CD14-positive monocyte (primary cell): ENCODE measurements at regions not wholly inside any gene's neighbourhood (a gene's known extent, or its start where the extent isn't known, plus 50 kb on each side); places are given as distances from the start of the nearest gene placed in this dataset.

ENCODE experiments used
- DNase-seq, 3 donors: peaks; one replicate each; pipeline ENCODE4 v3.0.0-alpha.2; 2011 to 2022
- H2AFZ ChIP-seq: 2 replicates; pipeline ENCODE4 v1.6.0; 2012; ENCODE audit warnings: mild to moderate bottlenecking, low read depth, low read length, inconsistent platforms; ENCODE audit not compliant: insufficient read depth, poor library complexity, severe bottlenecking
- H3K27ac ChIP-seq, 2 donors: 1 replicate in 1 of 2; 2 replicates in 1 of 2; pipeline ENCODE4 v1.5.1; 2012 to 2013; ENCODE audit warnings: low read length in 2 of 2, control low read depth in 1 of 2, inconsistent platforms in 1 of 2, low read depth in 1 of 2, mild to moderate bottlenecking in 1 of 2
- H3K27me3 ChIP-seq, 2 donors: one replicate each; pipeline versions ENCODE4 v1.6.0 to v1.6.1; 2011 to 2013; ENCODE audit warnings: low read length in 2 of 2; ENCODE audit not compliant: control insufficient read depth in 2 of 2, insufficient read depth in 2 of 2
- H3K36me3 ChIP-seq, 2 donors: replicated peaks in 1 of 2; 1 replicate in 1 of 2; 2 replicates in 1 of 2; pipeline versions ENCODE4 v1.5.1 to v1.6.1; 2012 to 2013; ENCODE audit warnings: low read length in 2 of 2, control low read depth in 1 of 2, inconsistent platforms in 1 of 2, mild to moderate bottlenecking in 1 of 2; ENCODE audit not compliant: insufficient read depth in 2 of 2, control insufficient read depth in 1 of 2
- H3K4me1 ChIP-seq, 2 donors: 1 replicate in 1 of 2; 2 replicates in 1 of 2; pipeline versions ENCODE4 v1.5.1 to v1.6.1; 2012 to 2013; ENCODE audit warnings: low read length in 2 of 2, control low read depth in 1 of 2, inconsistent platforms in 1 of 2, mild to moderate bottlenecking in 1 of 2, moderate library complexity in 1 of 2; ENCODE audit not compliant: insufficient read depth in 2 of 2, control insufficient read depth in 1 of 2
- H3K4me2 ChIP-seq: replicated peaks from 2 replicates; pipeline ENCODE3; 2012; ENCODE audit warnings: low read length, moderate library complexity, mild to moderate bottlenecking; ENCODE audit not compliant: poor library complexity, severe bottlenecking; ENCODE audit errors: extremely low read depth
- H3K4me3 ChIP-seq, 3 experiments: fragments of 200-600 bp in 1 of 3; sonication (generic) in 1 of 3; replicated peaks in 1 of 3; 1 replicate in 2 of 3; 2 replicates in 1 of 3; pipeline ENCODE4 v1.5.1; 2011 to 2013; ENCODE audit warnings: low read length in 3 of 3, mild to moderate bottlenecking in 3 of 3, control low read depth in 2 of 3, low read depth in 2 of 3, inconsistent platforms in 1 of 3, moderate library complexity in 1 of 3
- H3K79me2 ChIP-seq: 2 replicates; pipeline ENCODE4 v1.6.0; 2012; ENCODE audit warnings: mild to moderate bottlenecking, control low read depth, inconsistent platforms, low read length, moderate library complexity; ENCODE audit not compliant: insufficient read depth
- H3K9ac ChIP-seq: 2 replicates; pipeline ENCODE4 v1.6.0; 2017; ENCODE audit warnings: low read length, mild to moderate bottlenecking; ENCODE audit not compliant: insufficient read depth, poor library complexity, severe bottlenecking
- H3K9me3 ChIP-seq, 2 donors: replicated peaks in 1 of 2; 1 replicate in 1 of 2; 2 replicates in 1 of 2; pipeline versions ENCODE4 v1.5.1 to v1.6.1; 2012 to 2013; ENCODE audit warnings: low read length in 2 of 2, control low read depth in 1 of 2; ENCODE audit not compliant: control insufficient read depth in 1 of 2, insufficient read depth in 1 of 2
- H4K20me1 ChIP-seq: 2 replicates; pipeline ENCODE4 v1.6.0; 2012; ENCODE audit warnings: mild to moderate bottlenecking, low read length, control low read depth, moderate library complexity; ENCODE audit not compliant: insufficient read depth
- H3K27ac Mint-ChIP-seq, 7 donors: one replicate each; pipeline ENCODE4 v1.8.0; 2020; ENCODE audit warnings: mild to moderate bottlenecking in 7 of 7, mixed read lengths in 7 of 7, moderate library complexity in 6 of 7, inconsistent platforms in 2 of 7
- H3K27me3 Mint-ChIP-seq, 3 donors: one replicate each; pipeline ENCODE4 v1.8.0; 2021 to 2022; ENCODE audit warnings: low read depth in 3 of 3, mild to moderate bottlenecking in 3 of 3, mixed read lengths in 3 of 3, moderate library complexity in 3 of 3, inconsistent platforms in 1 of 3
- H3K36me3 Mint-ChIP-seq, 2 donors: one replicate each; pipeline ENCODE4 v1.8.0; 2020; ENCODE audit warnings: mixed read lengths in 2 of 2, inconsistent platforms in 1 of 2, mild to moderate bottlenecking in 1 of 2
- H3K4me1 Mint-ChIP-seq: one replicate; pipeline ENCODE4 v1.8.0; 2020; ENCODE audit warnings: mild to moderate bottlenecking, mixed read lengths
- H3K4me3 Mint-ChIP-seq, 2 donors: one replicate each; pipeline ENCODE4 v1.8.0; 2020; ENCODE audit warnings: mild to moderate bottlenecking in 2 of 2, mixed read lengths in 2 of 2, moderate library complexity in 1 of 2
- H3K9me3 Mint-ChIP-seq, 7 donors: one replicate each; pipeline ENCODE4 v1.8.0; 2020 to 2022; ENCODE audit warnings: mixed read lengths in 7 of 7, mild to moderate bottlenecking in 6 of 7, moderate library complexity in 6 of 7, inconsistent platforms in 2 of 7
- WGBS: methylation state at CpG from one replicate; pipeline ENCODE4 v1.1.5; 2013; ENCODE audit warnings: missing lambda C conversion rate; ENCODE audit not compliant: insufficient coverage; 5-methylcytosine and 5-hydroxymethylcytosine counted together
- intact Hi-C, 2 donors: fragments of 100-400 bp; cut with micrococcal nuclease; formaldehyde crosslinking; loops; one replicate each; pipeline versions ENCODE4 v1.15.0 to v1.15.1; 2023
- TF ChIP-seq, protein P1 (sequence below): fragments of 200-600 bp; IDR thresholded peaks from one replicate; pipeline ENCODE4 v1.8.0; 2022; ENCODE audit warnings: antibody characterized with exemption, mild to moderate bottlenecking

DNA sequence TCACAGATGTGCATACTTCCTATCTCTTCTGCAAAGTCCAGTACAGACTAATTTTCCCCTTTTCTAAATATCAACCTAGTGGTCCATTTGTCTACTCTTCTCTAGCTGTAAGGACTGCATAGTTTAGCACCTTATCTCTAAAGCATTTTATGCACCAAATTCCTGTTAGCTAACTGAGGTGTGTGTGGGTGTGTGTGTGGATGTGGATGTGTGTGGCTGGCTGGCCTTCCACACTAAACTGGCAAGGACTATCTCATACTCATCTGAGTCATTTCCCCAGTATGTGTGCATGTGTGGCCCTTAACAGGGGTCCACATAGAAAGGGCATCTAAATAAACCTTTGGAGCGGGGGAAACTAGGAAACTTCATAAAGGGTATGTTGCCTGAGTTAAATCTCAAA lies 139.6 kb downstream of the TTC32 start:
- no peak overlapping the region for H3K4me2 ChIP-seq
- H3K27me3 Mint-ChIP-seq, result peaks cover 0 to 6% (median 3%) of the 10 kb centered on the region in 3 donors
- no peaks in the 10 kb centered on the region for H4K20me1 ChIP-seq
- H3K9me3 Mint-ChIP-seq, result peaks cover 0 to 15% (median 3%) of the 10 kb centered on the region in 7 donors
- H3K36me3 ChIP-seq, result no peaks in the 10 kb centered on the region
- H3K9me3 ChIP-seq, result peaks cover 0 to 5% of the 10 kb centered on the region in 2 donors
- no peaks in the 10 kb centered on the region for H3K4me1 ChIP-seq
- TF ChIP-seq, protein P1, sequence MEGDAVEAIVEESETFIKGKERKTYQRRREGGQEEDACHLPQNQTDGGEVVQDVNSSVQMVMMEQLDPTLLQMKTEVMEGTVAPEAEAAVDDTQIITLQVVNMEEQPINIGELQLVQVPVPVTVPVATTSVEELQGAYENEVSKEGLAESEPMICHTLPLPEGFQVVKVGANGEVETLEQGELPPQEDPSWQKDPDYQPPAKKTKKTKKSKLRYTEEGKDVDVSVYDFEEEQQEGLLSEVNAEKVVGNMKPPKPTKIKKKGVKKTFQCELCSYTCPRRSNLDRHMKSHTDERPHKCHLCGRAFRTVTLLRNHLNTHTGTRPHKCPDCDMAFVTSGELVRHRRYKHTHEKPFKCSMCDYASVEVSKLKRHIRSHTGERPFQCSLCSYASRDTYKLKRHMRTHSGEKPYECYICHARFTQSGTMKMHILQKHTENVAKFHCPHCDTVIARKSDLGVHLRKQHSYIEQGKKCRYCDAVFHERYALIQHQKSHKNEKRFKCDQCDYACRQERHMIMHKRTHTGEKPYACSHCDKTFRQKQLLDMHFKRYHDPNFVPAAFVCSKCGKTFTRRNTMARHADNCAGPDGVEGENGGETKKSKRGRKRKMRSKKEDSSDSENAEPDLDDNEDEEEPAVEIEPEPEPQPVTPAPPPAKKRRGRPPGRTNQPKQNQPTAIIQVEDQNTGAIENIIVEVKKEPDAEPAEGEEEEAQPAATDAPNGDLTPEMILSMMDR, result no peak
- H3K27me3 ChIP-seq, result no peaks in the 10 kb centered on the region
- no peak overlapping the region for H2AFZ ChIP-seq
- no peak overlapping the region for H3K4me3 ChIP-seq
- H3K79me2 ChIP-seq, result no peaks in the 10 kb centered on the region
- H3K9ac ChIP-seq, result no peak overlapping the region
- WGBS, result 100% methylated on average over 1 of the region's 1 CpG
- no peak for DNase-seq
- no peaks in the 10 kb centered on the region for H3K36me3 Mint-ChIP-seq
- H3K4me3 Mint-ChIP-seq, result no peak overlapping the region
- no peaks in the 10 kb centered on the region for H3K4me1 Mint-ChIP-seq
- no peak overlapping the region for H3K27ac Mint-ChIP-seq
- intact Hi-C loops, result no loop called here
- H3K27ac ChIP-seq, result no peak overlapping the region

DNA sequence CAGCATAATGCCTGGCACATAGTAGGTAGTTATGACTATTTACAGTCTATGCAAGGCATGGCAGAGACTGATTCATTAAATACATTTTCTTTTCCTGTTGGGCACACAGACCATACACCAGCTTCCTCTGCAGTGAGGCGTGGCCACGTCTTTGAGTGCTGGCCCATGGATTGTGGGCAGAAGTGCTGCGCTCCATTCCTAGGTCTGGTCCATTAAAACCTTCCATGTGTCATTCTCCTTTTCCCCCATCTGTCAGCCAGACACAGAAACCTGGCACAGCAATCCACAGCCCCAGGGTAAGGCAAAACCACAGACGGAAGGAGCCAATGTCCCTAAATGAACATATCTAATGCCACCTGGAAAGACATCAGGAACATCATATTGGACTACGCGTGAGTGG lies 141.9 kb downstream of the TTC32 start:
- Histone ChIP-seq H3K27me3 (no peaks in the 10 kb centered on the region), H3K4me1 (no peaks in the 10 kb centered on the region), H3K4me2 (no peak overlapping the region), H3K36me3 (no peaks in the 10 kb centered on the region), H3K4me3 (no peak overlapping the region), H2AFZ (no peak overlapping the region), H3K9me3 (peaks cover 0 to 5% of the 10 kb centered on the region in 2 donors), H3K9ac (no peak overlapping the region), H4K20me1 (no peaks in the 10 kb centered on the region), H3K79me2 (no peaks in the 10 kb centered on the region), H3K27ac (no peak overlapping the region)
- TF ChIP-seq, protein P1, result no peak
- peaks cover 0 to 3% (median 3%) of the 10 kb centered on the region in 3 donors for H3K27me3 Mint-ChIP-seq
- no peak overlapping the region for H3K27ac Mint-ChIP-seq
- WGBS, result 71% methylated on average over 4 of the region's 6 CpGs
- intact Hi-C loops, result no loop called here
- H3K4me3 Mint-ChIP-seq, result no peak overlapping the region
- H3K36me3 Mint-ChIP-seq, result no peaks in the 10 kb centered on the region
- DNase-seq, result no peak
- peaks cover 0 to 17% (median 1%) of the 10 kb centered on the region in 7 donors for H3K9me3 Mint-ChIP-seq
- H3K4me1 Mint-ChIP-seq, result no peaks in the 10 kb centered on the region
